PC-3 (cell line): ENCODE measurements at regions not wholly inside any gene's neighbourhood (a gene's known extent, or its start where the extent isn't known, plus 50 kb on each side); places are given as distances from the start of the nearest gene placed in this dataset.

Source experiments
- ATAC-seq: fragments of 200-7000 bp; cut with Tn5 transposase; 2 replicates; pipeline ENCODE4 v1.9.1; 2020; ENCODE audit warnings: mild to moderate bottlenecking, moderate library complexity
- BruUV-seq: library from RNA; stranded (reverse); fragments of 400-500 nt; replicated peaks from 2 replicates; lab custom pipeline; 2021; lab: Mats Ljungman, UMichigan
- CTCF ChIA-PET: fragments of 300-600 bp; sonication (Branson Sonifier 250); formaldehyde crosslinking; loops from one replicate; lab custom pipeline; 2022; ENCODE audit warnings: antibody characterized with exemption; lab: Charles Lee
- POLR2A ChIA-PET: fragments of 300-600 bp; sonication (Branson Sonifier 250); formaldehyde crosslinking; loops from one replicate; lab custom pipeline; 2022; ENCODE audit warnings: antibody characterized with exemption; ENCODE audit not compliant: unreplicated experiment; lab: Charles Lee
- DNase-seq: peaks from one replicate; pipeline ENCODE4 v3.0.0-alpha.2; 2015
- H2AFZ ChIP-seq: fragments of 300-600 bp; sonication (generic); 2 replicates; pipeline ENCODE4 v1.6.0; 2016; ENCODE audit warnings: antibody characterized with exemption, low read length
- H3F3A ChIP-seq: fragments of 300-600 bp; sonication (generic); one replicate; pipeline ENCODE4 v1.6.0; 2017; ENCODE audit warnings: antibody characterized with exemption, low read length, control low read depth, mild to moderate bottlenecking; ENCODE audit not compliant: unreplicated experiment
- H3K27ac ChIP-seq: fragments of 300-600 bp; sonication (generic); 2 replicates; pipeline ENCODE4 v1.5.1; 2016; ENCODE audit warnings: mild to moderate bottlenecking, low read length
- H3K27me3 ChIP-seq: fragments of 300-600 bp; sonication (generic); 2 replicates; pipeline ENCODE4 v1.6.1; 2016; ENCODE audit warnings: low read length, mixed read lengths
- H3K36me3 ChIP-seq: fragments of 300-600 bp; sonication (generic); 2 replicates; pipeline ENCODE4 v1.6.1; 2016; ENCODE audit warnings: low read depth, mixed run types, low read length, mixed read lengths
- H3K4me1 ChIP-seq: fragments of 300-600 bp; sonication (generic); 2 replicates; pipeline ENCODE4 v1.5.1; 2016; ENCODE audit warnings: low read length; ENCODE audit not compliant: insufficient read depth
- H3K4me2 ChIP-seq: fragments of 300-600 bp; sonication (generic); 2 replicates; pipeline ENCODE4 v1.6.0; 2016; ENCODE audit warnings: low read length
- H3K4me3 ChIP-seq: fragments of 300-600 bp; sonication (generic); 2 replicates; pipeline ENCODE4 v1.5.1; 2016; ENCODE audit warnings: mild to moderate bottlenecking, low read length, mixed read lengths
- H3K79me2 ChIP-seq: fragments of 300-600 bp; sonication (generic); 2 replicates; pipeline ENCODE4 v1.6.1; 2017; ENCODE audit warnings: low read length, mixed read lengths
- H3K9ac ChIP-seq: fragments of 300-600 bp; sonication (generic); 2 replicates; pipeline ENCODE4 v1.6.0; 2016; ENCODE audit warnings: mild to moderate bottlenecking, low read length
- H3K9me2 ChIP-seq: fragments of 300-600 bp; sonication (generic); replicated peaks from 2 replicates; pipeline ENCODE4 v1.6.1; 2016; ENCODE audit warnings: mixed run types, low read length, mixed read lengths
- H3K9me3 ChIP-seq: fragments of 300-600 bp; sonication (generic); 2 replicates; pipeline ENCODE4 v1.6.1; 2016; ENCODE audit warnings: low read length, mixed read lengths
- H4K20me1 ChIP-seq: fragments of 300-600 bp; sonication (generic); 2 replicates; pipeline ENCODE4 v1.6.1; 2016; ENCODE audit warnings: low read length, mixed read lengths
- CTCF ChIP-seq: fragments of 300-600 bp; sonication (generic); conservative IDR thresholded peaks from 2 replicates; pipeline ENCODE4 v1.5.1; 2017; ENCODE audit warnings: antibody characterized with exemption, low read depth, mild to moderate bottlenecking, low read length
- EZH2 ChIP-seq: fragments of 300-600 bp; sonication (generic); IDR thresholded peaks from one replicate; pipeline ENCODE4 v1.6.1; 2017; ENCODE audit warnings: antibody characterized with exemption, mild to moderate bottlenecking, low read length; ENCODE audit not compliant: unreplicated experiment
- EZH2phosphoT487 ChIP-seq: fragments of 300-600 bp; sonication (generic); IDR thresholded peaks from 2 replicates; pipeline ENCODE4 v1.6.1; 2018; ENCODE audit warnings: mild to moderate bottlenecking, antibody characterized with exemption, low read length, borderline replicate concordance
- intact Hi-C: fragments of 100-400 bp; cut with micrococcal nuclease; formaldehyde crosslinking; loops from 2 replicates; pipeline ENCODE4 v1.9.0; 2023

GRCh38 chr1:190022709-190023108, 455.0 kb downstream of the BRINP3 start:
- Histone ChIP-seq H3K27me3 (no peaks in the 10 kb centered on the region), H3K4me3 (no peak overlapping the region), H2AFZ (no peak overlapping the region), H3K4me2 (peak overlapping the region; percentile 47), H3K9me2 (no peaks in the 10 kb centered on the region), H3K9me3 (no peaks in the 10 kb centered on the region), H4K20me1 (no peaks in the 10 kb centered on the region), H3F3A (no peaks in the 10 kb centered on the region), H3K27ac (no peak overlapping the region), H3K4me1 (peaks cover 11% of the 10 kb centered on the region), H3K36me3 (no peaks in the 10 kb centered on the region), H3K79me2 (no peaks in the 10 kb centered on the region), H3K9ac (no peak overlapping the region)
- ChIA-PET POLR2A (interaction anchor here (0.5 kb wide), 1 partner anchor 16 kb away, joined by 3 read pairs; no protein-coding TSS in a partner anchor), CTCF (no interaction called here)
- peak; percentile 92 for DNase-seq
- TF ChIP-seq CTCF = no peak
- no peak for TF ChIP-seq EZH2
- TF ChIP-seq EZH2phosphoT487 = no peak
- no TSS peak for BruUV-seq
- intact Hi-C loops = no loop called here
- ATAC-seq = peak; percentile 96

- Histone ChIP-seq H3K9me3 (no peaks in the 10 kb centered on the region), H3K4me3 (no peak overlapping the region), H3K27me3 (peaks cover 15% of the 10 kb centered on the region), H3K9me2 (no peaks in the 10 kb centered on the region), H3K9ac (no peak overlapping the region), H4K20me1 (no peaks in the 10 kb centered on the region; the same call in 1 of the 2 replicates), H2AFZ (no peak overlapping the region), H3K4me1 (no peaks in the 10 kb centered on the region), H3F3A (no peaks in the 10 kb centered on the region), H3K79me2 (no peaks in the 10 kb centered on the region), H3K4me2 (no peak overlapping the region), H3K36me3 (no peaks in the 10 kb centered on the region), H3K27ac (no peak overlapping the region)
- no peak for ATAC-seq
- POLR2A ChIA-PET = no interaction called here
- CTCF ChIA-PET = no interaction called here
- BruUV-seq = no TSS peak
- intact Hi-C loops = no loop called here
- TF ChIP-seq EZH2 (no peak), CTCF (no peak)
- DNase-seq = no peak
Observed at GRCh38 chr1:190029441-190029840, 448.2 kb downstream of the BRINP3 start.

GRCh38 chr1:190043655-190044054, 434.0 kb downstream of the BRINP3 start:
- Histone ChIP-seq H3K4me3 (no peak overlapping the region), H3K9me2 (no peaks in the 10 kb centered on the region), H3K9ac (no peak overlapping the region), H3K4me2 (no peak overlapping the region), H3K4me1 (no peaks in the 10 kb centered on the region), H3K9me3 (no peaks in the 10 kb centered on the region), H2AFZ (no peak overlapping the region), H3K79me2 (no peaks in the 10 kb centered on the region), H4K20me1 (no peaks in the 10 kb centered on the region), H3K27ac (no peak overlapping the region), H3K36me3 (no peaks in the 10 kb centered on the region), H3F3A (no peaks in the 10 kb centered on the region), H3K27me3 (peaks cover 10% of the 10 kb centered on the region; the same call in 1 of the 2 replicates)
- no peak for DNase-seq
- no TSS peak for BruUV-seq
- no peak for ATAC-seq
- POLR2A ChIA-PET = no interaction called here
- no peak for TF ChIP-seq CTCF
- TF ChIP-seq EZH2phosphoT487 = no peak
- no peak for TF ChIP-seq EZH2
- intact Hi-C loops = no loop called here
- CTCF ChIA-PET = no interaction called here
